ENCODE measurements at regions not wholly inside any gene's neighbourhood (a gene's known extent, or its start where the extent isn't known, plus 50 kb on each side); places are given as distances from the start of the nearest gene placed in this dataset.

DNA sequence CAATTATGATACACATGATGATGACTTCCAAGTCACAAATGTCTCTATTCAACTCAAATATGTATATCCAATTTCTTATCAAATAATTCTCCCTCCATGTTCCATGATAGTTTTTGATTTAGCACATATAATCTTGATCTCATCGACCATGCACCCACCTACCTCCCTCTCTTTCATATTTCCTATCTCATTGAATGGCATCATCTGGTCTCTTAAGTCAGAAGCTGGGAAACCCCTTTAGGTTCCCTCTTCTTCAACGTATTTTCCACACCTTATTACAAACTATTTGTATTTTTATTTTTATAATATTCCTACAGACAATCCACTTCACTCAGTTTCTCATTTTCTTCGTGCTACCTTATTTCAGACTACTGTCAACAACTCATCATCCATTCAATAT lies 56.9 kb upstream of the DPH6 start:
- TF ChIP-seq EZH2 (IDR thresholded peaks at IDR 0.05) (no peak), EZH2phosphoT487 (IDR thresholded peaks at IDR 0.05) (no peak)
- TF ChIP-seq, protein P1, sequence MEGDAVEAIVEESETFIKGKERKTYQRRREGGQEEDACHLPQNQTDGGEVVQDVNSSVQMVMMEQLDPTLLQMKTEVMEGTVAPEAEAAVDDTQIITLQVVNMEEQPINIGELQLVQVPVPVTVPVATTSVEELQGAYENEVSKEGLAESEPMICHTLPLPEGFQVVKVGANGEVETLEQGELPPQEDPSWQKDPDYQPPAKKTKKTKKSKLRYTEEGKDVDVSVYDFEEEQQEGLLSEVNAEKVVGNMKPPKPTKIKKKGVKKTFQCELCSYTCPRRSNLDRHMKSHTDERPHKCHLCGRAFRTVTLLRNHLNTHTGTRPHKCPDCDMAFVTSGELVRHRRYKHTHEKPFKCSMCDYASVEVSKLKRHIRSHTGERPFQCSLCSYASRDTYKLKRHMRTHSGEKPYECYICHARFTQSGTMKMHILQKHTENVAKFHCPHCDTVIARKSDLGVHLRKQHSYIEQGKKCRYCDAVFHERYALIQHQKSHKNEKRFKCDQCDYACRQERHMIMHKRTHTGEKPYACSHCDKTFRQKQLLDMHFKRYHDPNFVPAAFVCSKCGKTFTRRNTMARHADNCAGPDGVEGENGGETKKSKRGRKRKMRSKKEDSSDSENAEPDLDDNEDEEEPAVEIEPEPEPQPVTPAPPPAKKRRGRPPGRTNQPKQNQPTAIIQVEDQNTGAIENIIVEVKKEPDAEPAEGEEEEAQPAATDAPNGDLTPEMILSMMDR (IDR thresholded peaks at IDR 0.05), result no peak

All from neural progenitor cell (in vitro differentiated cells).